Loucy (cell line): ENCODE measurements at regions not wholly inside any gene's neighbourhood (a gene's known extent, or its start where the extent isn't known, plus 50 kb on each side); places are given as distances from the start of the nearest gene placed in this dataset.

Experiments used
- H2AFZ ChIP-seq: fragments of 200-600 bp; sonication (generic); 2 replicates; pipeline ENCODE4 v1.6.0; 2016; ENCODE audit warnings: antibody characterized with exemption, mild to moderate bottlenecking, low read length, moderate library complexity
- H3F3A ChIP-seq: fragments of 200-600 bp; 2 replicates; pipeline ENCODE4 v1.6.0; 2016; ENCODE audit warnings: antibody characterized with exemption, low read depth, mild to moderate bottlenecking
- H3K27me3 ChIP-seq: fragments of 200-600 bp; sonication (generic); 2 replicates; pipeline ENCODE4 v1.6.1; 2014; ENCODE audit warnings: low read length, mild to moderate bottlenecking; ENCODE audit not compliant: insufficient read depth, poor library complexity, severe bottlenecking
- H3K36me3 ChIP-seq: fragments of 200-600 bp; sonication (generic); 2 replicates; pipeline ENCODE4 v1.6.1; 2016; ENCODE audit warnings: low read length; ENCODE audit not compliant: insufficient read depth
- H3K4me1 ChIP-seq: fragments of 200-600 bp; sonication (generic); 2 replicates; pipeline ENCODE4 v1.5.1; 2014; ENCODE audit warnings: low read length, mild to moderate bottlenecking; ENCODE audit not compliant: insufficient read depth, poor library complexity, severe bottlenecking
- H3K4me2 ChIP-seq: fragments of 200-600 bp; sonication (generic); 2 replicates; pipeline ENCODE4 v1.6.0; 2014; ENCODE audit warnings: antibody characterized with exemption, low read length, low read depth, mild to moderate bottlenecking; ENCODE audit not compliant: poor library complexity, severe bottlenecking
- H3K4me3 ChIP-seq: fragments of 200-600 bp; sonication (generic); 2 replicates; pipeline ENCODE4 v1.5.1; 2014; ENCODE audit warnings: low read length, mild to moderate bottlenecking, mixed read lengths; ENCODE audit not compliant: poor library complexity, severe bottlenecking
- H3K79me2 ChIP-seq: fragments of 200-600 bp; sonication (generic); 2 replicates; pipeline ENCODE4 v1.6.1; 2014; ENCODE audit warnings: low read length; ENCODE audit not compliant: insufficient read depth
- H3K9ac ChIP-seq: fragments of 200-600 bp; sonication (generic); 2 replicates; pipeline ENCODE4 v1.6.0; 2014; ENCODE audit warnings: mild to moderate bottlenecking, low read depth, low read length, moderate library complexity; ENCODE audit not compliant: poor library complexity, severe bottlenecking
- H3K9me2 ChIP-seq: fragments of 200-600 bp; sonication (generic); replicated peaks from 2 replicates; pipeline ENCODE4 v1.6.1; 2016; ENCODE audit warnings: low read depth, low read length, mixed read lengths
- H3K9me3 ChIP-seq: fragments of 200-600 bp; sonication (generic); 2 replicates; pipeline ENCODE4 v1.6.1; 2014; ENCODE audit warnings: mild to moderate bottlenecking, antibody characterized with exemption, low read length, low read depth; ENCODE audit not compliant: insufficient read depth
- H4K20me1 ChIP-seq: fragments of 200-600 bp; sonication (generic); 2 replicates; pipeline ENCODE4 v1.6.0; 2014; ENCODE audit warnings: antibody characterized with exemption, low read length, mild to moderate bottlenecking; ENCODE audit not compliant: insufficient read depth, poor library complexity, severe bottlenecking
- EZH2phosphoT487 ChIP-seq: fragments of 200-600 bp; IDR thresholded peaks from 2 replicates; pipeline ENCODE4 v1.6.1; 2018; ENCODE audit warnings: antibody characterized with exemption, mild to moderate bottlenecking, moderate library complexity, borderline replicate concordance
- TF ChIP-seq, protein P1 (sequence below): fragments of 200-600 bp; sonication (generic); conservative IDR thresholded peaks from 2 replicates; pipeline ENCODE4 v1.5.1; 2014; ENCODE audit warnings: mild to moderate bottlenecking, antibody characterized with exemption, low read length

DNA sequence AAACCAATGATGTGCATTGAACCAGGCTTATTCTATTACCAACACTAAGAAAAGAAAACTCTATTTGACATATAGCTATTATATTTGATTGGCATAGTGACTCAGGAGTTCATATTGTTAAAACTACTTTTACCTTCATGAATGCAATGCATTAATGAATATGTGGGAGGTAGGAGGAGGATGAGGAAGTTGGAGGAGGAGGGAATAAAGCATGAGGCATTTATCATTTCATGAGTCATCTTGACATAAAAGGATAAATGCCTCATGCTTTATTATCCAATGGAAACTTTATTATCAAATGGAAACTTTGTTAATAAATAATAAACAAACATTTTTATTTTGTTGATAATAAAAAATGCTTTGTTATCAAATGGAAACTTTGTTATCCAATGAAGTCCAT lies 116.5 kb downstream of the SPRY2 start:
- Histone ChIP-seq H3K4me2 (no peak overlapping the region), H3K9me2 (no peaks in the 10 kb centered on the region), H3K9ac (no peak overlapping the region), H3F3A (no peaks in the 10 kb centered on the region), H4K20me1 (no peaks in the 10 kb centered on the region), H3K4me3 (no peak overlapping the region), H3K4me1 (no peaks in the 10 kb centered on the region), H3K36me3 (no peaks in the 10 kb centered on the region), H3K27me3 (no peaks in the 10 kb centered on the region), H3K9me3 (no peaks in the 10 kb centered on the region), H2AFZ (no peak overlapping the region), H3K79me2 (no peaks in the 10 kb centered on the region)
- TF ChIP-seq, protein P1, sequence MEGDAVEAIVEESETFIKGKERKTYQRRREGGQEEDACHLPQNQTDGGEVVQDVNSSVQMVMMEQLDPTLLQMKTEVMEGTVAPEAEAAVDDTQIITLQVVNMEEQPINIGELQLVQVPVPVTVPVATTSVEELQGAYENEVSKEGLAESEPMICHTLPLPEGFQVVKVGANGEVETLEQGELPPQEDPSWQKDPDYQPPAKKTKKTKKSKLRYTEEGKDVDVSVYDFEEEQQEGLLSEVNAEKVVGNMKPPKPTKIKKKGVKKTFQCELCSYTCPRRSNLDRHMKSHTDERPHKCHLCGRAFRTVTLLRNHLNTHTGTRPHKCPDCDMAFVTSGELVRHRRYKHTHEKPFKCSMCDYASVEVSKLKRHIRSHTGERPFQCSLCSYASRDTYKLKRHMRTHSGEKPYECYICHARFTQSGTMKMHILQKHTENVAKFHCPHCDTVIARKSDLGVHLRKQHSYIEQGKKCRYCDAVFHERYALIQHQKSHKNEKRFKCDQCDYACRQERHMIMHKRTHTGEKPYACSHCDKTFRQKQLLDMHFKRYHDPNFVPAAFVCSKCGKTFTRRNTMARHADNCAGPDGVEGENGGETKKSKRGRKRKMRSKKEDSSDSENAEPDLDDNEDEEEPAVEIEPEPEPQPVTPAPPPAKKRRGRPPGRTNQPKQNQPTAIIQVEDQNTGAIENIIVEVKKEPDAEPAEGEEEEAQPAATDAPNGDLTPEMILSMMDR: no peak
- no peak for TF ChIP-seq EZH2phosphoT487

DNA sequence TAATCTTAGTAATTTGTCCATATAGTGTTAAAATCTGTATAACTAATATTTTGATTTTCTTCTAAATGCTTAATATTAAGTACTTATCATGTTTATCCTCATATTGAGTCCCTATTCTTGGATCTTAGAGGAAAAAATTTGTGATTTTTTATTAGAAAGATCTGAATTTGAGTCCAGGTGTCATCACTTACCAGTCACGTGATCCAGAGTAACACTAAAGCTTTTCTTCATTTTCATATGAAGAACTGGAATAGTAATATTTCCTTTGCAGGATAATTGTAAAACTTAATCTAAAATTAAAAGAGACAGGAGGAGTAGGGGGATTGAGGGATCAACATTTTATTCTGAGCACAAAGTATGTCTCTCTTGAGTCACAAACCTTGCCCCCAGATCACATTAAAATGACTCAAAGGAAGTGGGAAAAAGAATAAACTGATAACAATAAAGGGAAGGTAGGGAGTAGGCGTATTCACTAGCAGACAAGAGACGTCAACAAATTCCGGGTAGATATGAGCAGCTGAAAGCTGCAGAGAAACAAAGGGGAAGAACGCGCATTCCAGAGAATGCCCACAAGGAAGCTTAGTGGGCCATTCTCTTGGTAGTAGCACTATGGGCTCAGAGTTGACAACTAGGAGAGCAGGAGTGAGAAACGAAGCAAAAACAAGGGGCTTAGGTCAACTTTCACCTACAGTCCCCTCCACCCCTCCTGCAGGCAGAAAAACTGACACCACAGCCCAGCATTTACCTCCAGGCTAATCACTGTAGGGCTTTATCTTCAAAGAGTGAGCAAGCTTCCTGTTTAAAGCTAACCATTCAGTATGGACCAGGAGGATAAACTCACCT lies 123.1 kb downstream of the SPRY2 start:
- no peak for TF ChIP-seq EZH2phosphoT487
- TF ChIP-seq, protein P1: no peak
- no peak overlapping the region for H3K4me3 ChIP-seq
- H3K9me3 ChIP-seq: no peaks in the 10 kb centered on the region
- H3K27me3 ChIP-seq: no peaks in the 10 kb centered on the region
- no peaks in the 10 kb centered on the region for H3K36me3 ChIP-seq
- no peak overlapping the region for H3K9ac ChIP-seq
- H2AFZ ChIP-seq: no peak overlapping the region
- H3K4me2 ChIP-seq: no peak overlapping the region
- H3F3A ChIP-seq: no peaks in the 10 kb centered on the region
- H3K4me1 ChIP-seq: peaks cover 8% of the 10 kb centered on the region
- no peaks in the 10 kb centered on the region for H3K79me2 ChIP-seq
- no peaks in the 10 kb centered on the region for H4K20me1 ChIP-seq
- no peaks in the 10 kb centered on the region for H3K9me2 ChIP-seq

DNA sequence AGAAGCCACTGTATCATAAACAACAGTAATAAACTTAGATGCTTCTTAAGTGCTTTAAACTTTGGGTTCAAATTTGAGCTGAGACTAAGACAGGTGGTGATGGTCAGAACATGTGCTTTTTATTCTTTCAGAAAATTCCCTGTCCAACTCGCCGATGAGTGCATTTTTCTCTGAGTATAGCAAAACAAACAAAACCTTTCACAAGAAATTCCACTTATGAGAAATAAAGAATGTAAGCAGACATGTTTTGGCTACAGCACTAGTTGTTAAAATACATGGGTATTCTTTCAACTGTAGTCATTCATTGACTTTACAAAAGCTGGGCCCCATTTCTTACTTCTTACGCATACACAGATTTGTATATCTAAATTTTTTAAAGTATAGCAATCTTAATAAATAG lies 125.6 kb downstream of the SPRY2 start:
- H3K27me3 ChIP-seq: no peaks in the 10 kb centered on the region
- no peak for TF ChIP-seq EZH2phosphoT487
- TF ChIP-seq, protein P1: no peak
- H3F3A ChIP-seq: no peaks in the 10 kb centered on the region
- H4K20me1 ChIP-seq: no peaks in the 10 kb centered on the region
- H2AFZ ChIP-seq: no peak overlapping the region
- H3K4me1 ChIP-seq: peaks cover 8% of the 10 kb centered on the region
- no peak overlapping the region for H3K4me2 ChIP-seq
- no peaks in the 10 kb centered on the region for H3K79me2 ChIP-seq
- H3K9me2 ChIP-seq: no peaks in the 10 kb centered on the region
- H3K9me3 ChIP-seq: no peaks in the 10 kb centered on the region
- H3K4me3 ChIP-seq: no peak overlapping the region
- no peak overlapping the region for H3K9ac ChIP-seq
- no peaks in the 10 kb centered on the region for H3K36me3 ChIP-seq
